Left cardiac atrium (tissue), 4 donors: ENCODE measurements at regions not wholly inside any gene's neighbourhood (a gene's known extent, or its start where the extent isn't known, plus 50 kb on each side); places are given as distances from the start of the nearest gene placed in this dataset.

Source experiments
- ATAC-seq, 2 donors: fragments of 200-7000 bp; cut with Tn5 transposase; one replicate each; pipeline ENCODE4 v1.9.1; 2020; ENCODE audit warnings: mild to moderate bottlenecking in 2 of 2, moderate library complexity in 2 of 2
- DNase-seq: peaks from one replicate; pipeline ENCODE4 v3.0.0-alpha.2; 2020
- intact Hi-C, 2 donors: fragments of 100-400 bp; cut with DNase I; formaldehyde crosslinking; loops; one replicate each; pipeline versions ENCODE4 v1.14.1 to v1.15.1; 2022 to 2023
- donor health status: DM: no; HTN: yes; CAD: no.
- donor health status: DM: no; HTN: yes; CAD: no; lungs with severe emphysema.
- donor health status: DM: yes; HTN: yes; CAD: no.
- donor health status: Dilated cardiomyopathy.

- DNase-seq (no peak), ATAC-seq (no peak)
- intact Hi-C loops: loop anchor here in 1 of 2 donors (10.0 kb wide), 1 partner anchor 83 kb away; no protein-coding TSS in a partner anchor
Observed at GRCh38 chr10:61837755-61838171, 63.7 kb upstream of the ARID5B start.

GRCh38 chr10:61839916-61840315 is 61.6 kb upstream of the ARID5B start:
- intact Hi-C loops: loop anchor here in 1 of 2 donors (10.0 kb wide), 1 partner anchor 85 kb away; no protein-coding TSS in a partner anchor
- DNase-seq: no peak
- ATAC-seq: no peak

- intact Hi-C loops: no loop called here
- ATAC-seq: no peak
- DNase-seq: no peak
Observed at GRCh38 chr10:61840403-61840802, 61.1 kb upstream of the ARID5B start.

- ATAC-seq (no peak), DNase-seq (no peak)
- intact Hi-C loops: no loop called here
Observed at GRCh38 chr10:61841338-61841875, 60.1 kb upstream of the ARID5B start.

GRCh38 chr10:61842755-61843497 is 58.6 kb upstream of the ARID5B start:
- intact Hi-C loops: no loop called here
- DNase-seq: no peak
- peak in 1 of 2 donors; percentile 76 for ATAC-seq

- ATAC-seq (no peak), DNase-seq (no peak)
- intact Hi-C loops: no loop called here
Observed at GRCh38 chr10:61844116-61844822, 57.2 kb upstream of the ARID5B start.

GRCh38 chr10:61845196-61845949 is 56.1 kb upstream of the ARID5B start:
- no peak for DNase-seq
- no peak for ATAC-seq
- intact Hi-C loops: no loop called here

- no peak for ATAC-seq
- intact Hi-C loops: no loop called here
- DNase-seq: no peak
Observed at GRCh38 chr10:61845950-61846268, 55.6 kb upstream of the ARID5B start.

GRCh38 chr10:61846370-61847031 is 55.0 kb upstream of the ARID5B start:
- ATAC-seq: no peak
- no peak for DNase-seq
- intact Hi-C loops: no loop called here

- ATAC-seq (no peak), DNase-seq (no peak)
- intact Hi-C loops: no loop called here
Observed at GRCh38 chr10:61847087-61847486, 54.4 kb upstream of the ARID5B start.

GRCh38 chr10:61847640-61848039 is 53.9 kb upstream of the ARID5B start:
- intact Hi-C loops: no loop called here
- no peak for ATAC-seq

GRCh38 chr10:61850376-61850775 is 51.1 kb upstream of the ARID5B start:
- DNase-seq (no peak), ATAC-seq (no peak)
- intact Hi-C loops: no loop called here

More at GRCh38 chr10:61847640-61848039, 53.9 kb upstream of the ARID5B start:
- no peak for DNase-seq
